ENCODE measurements at regions not wholly inside any gene's neighbourhood (a gene's known extent, or its start where the extent isn't known, plus 50 kb on each side); places are given as distances from the start of the nearest gene placed in this dataset.

GRCh38 chrY:14139521-14139920 lies 83.5 kb downstream of the VCY1B start:
- no peaks in the 10 kb centered on the region for H3K27me3 ChIP-seq (ENCODE audit: insufficient read depth, low read length)
- no peak overlapping the region for H3K4me3 ChIP-seq (ENCODE audit: low read length)
- no peak overlapping the region for H3K27ac ChIP-seq (ENCODE audit: low read depth, low read length)
- H3K4me1 ChIP-seq (ENCODE audit: insufficient read depth, low read length) = peaks cover 10% of the 10 kb centered on the region; the same call in 1 of the 2 replicates
- H3K9ac ChIP-seq (ENCODE audit: low read depth, low read length) = no peak overlapping the region
- 5% methylated on average over 2 of the region's 2 CpGs for WGBS
- no peaks in the 10 kb centered on the region for H3K9me3 ChIP-seq (ENCODE audit: insufficient read depth, low read depth, low read length)
- no peaks in the 10 kb centered on the region for H3K36me3 ChIP-seq (ENCODE audit: insufficient read depth, low read length)

DNA sequence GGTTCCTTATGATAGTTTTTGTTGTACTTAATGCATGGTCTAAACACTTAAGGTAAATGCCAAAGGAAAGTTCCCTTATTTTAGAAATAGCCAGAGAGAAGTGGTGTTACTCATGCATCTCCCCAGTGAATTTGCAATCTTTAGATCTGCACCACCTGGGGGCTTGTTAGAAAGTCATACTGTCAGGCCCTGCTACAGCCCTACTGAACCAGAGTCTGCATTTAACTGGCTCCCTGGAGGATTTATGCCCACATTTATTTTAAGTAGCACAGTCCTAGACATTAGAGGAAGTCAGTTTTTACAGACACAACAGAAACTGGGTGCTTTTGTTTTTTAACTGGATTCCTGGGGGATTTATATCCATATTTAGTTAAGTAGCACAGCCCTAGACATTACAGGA lies 89.6 kb downstream of the VCY1B start:
- peaks cover 5% of the 10 kb centered on the region for H3K4me1 ChIP-seq (ENCODE audit: insufficient read depth, low read length)
- H3K9ac ChIP-seq (ENCODE audit: low read depth, low read length) = no peak overlapping the region
- no peaks in the 10 kb centered on the region for H3K36me3 ChIP-seq (ENCODE audit: insufficient read depth, low read length)
- no peak overlapping the region for H3K27ac ChIP-seq (ENCODE audit: low read depth, low read length)
- no peak overlapping the region for H3K4me3 ChIP-seq (ENCODE audit: low read length)
- no peaks in the 10 kb centered on the region for H3K27me3 ChIP-seq (ENCODE audit: insufficient read depth, low read length)
- H3K9me3 ChIP-seq (ENCODE audit: insufficient read depth, low read depth, low read length) = no peaks in the 10 kb centered on the region

DNA sequence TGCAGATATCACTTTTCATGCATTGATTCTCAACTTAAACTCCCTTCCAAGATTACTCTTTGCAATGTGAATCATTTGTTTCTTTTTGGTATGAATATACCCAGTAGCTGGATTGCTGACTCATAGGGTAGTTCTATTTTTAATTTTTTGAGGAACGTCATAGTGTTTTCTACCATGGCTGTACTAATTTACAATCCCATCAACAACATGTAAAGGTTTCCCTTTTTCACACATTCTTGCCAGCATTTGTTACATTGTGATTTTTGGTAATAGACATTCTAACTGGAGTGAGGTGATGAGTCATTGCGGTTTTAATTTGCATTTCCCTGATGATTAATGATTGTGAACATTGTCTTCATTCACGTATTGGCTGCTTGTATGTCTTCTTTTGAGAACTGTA lies 126.7 kb downstream of the VCY1B start:
- WGBS = 92% methylated on average over 2 of the region's 3 CpGs
- Histone ChIP-seq H3K9me3 (ENCODE audit: insufficient read depth, low read depth, low read length) (no peaks in the 10 kb centered on the region), H3K27ac (ENCODE audit: low read depth, low read length) (no peak overlapping the region), H3K36me3 (ENCODE audit: insufficient read depth, low read length) (no peaks in the 10 kb centered on the region), H3K27me3 (ENCODE audit: insufficient read depth, low read length) (no peaks in the 10 kb centered on the region), H3K4me1 (ENCODE audit: insufficient read depth, low read length) (no peaks in the 10 kb centered on the region), H3K4me3 (ENCODE audit: low read length) (no peak overlapping the region), H3K9ac (ENCODE audit: low read depth, low read length) (no peak overlapping the region)

DNA sequence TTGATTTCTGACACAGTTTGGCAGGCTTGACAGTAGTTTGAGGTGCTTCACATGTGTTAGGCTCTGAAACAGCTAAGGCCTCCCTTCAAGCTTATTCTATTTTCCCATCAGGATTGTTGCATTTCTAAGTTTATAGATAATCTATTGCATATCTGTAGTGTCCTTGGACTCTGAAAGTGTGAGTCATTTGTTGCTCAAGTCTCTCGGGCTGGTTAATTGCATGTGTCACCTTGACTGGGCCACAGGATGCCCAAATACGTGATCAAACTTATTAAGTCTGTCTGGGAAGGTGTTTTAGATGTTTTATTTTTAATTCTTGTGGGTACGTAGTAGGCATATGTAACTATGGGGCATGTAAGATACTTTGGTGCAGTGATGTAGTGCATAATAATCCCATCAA lies 166.0 kb downstream of the VCY1B start:
- no peak overlapping the region for H3K27ac ChIP-seq (ENCODE audit: low read depth, low read length)
- 84% methylated on average over 3 of the region's 3 CpGs for WGBS
- H3K36me3 ChIP-seq (ENCODE audit: insufficient read depth, low read length) = no peaks in the 10 kb centered on the region
- no peaks in the 10 kb centered on the region for H3K9me3 ChIP-seq (ENCODE audit: insufficient read depth, low read depth, low read length)
- H3K9ac ChIP-seq (ENCODE audit: low read depth, low read length) = no peak overlapping the region
- no peaks in the 10 kb centered on the region for H3K4me1 ChIP-seq (ENCODE audit: insufficient read depth, low read length)
- H3K4me3 ChIP-seq (ENCODE audit: low read length) = no peak overlapping the region
- no peaks in the 10 kb centered on the region for H3K27me3 ChIP-seq (ENCODE audit: insufficient read depth, low read length)

DNA sequence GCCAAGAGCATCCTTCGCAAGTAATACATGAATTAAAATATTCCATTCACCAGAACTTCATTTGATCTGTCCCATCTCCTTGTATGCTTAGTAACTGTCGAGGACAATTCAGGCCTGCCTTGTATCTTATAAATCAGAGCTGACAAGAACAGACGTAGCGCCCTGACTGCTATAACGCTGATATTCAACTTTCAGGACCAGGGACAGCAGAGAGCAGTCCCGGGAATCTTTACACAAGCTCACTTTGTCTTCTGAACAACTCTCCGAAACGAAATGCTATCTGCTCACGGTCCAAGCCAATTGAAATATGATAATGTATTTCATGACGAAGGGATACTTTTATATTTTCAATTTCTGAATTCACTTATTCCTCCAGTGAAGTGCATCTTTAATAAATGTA lies 175.7 kb downstream of the VCY1B start:
- Histone ChIP-seq H3K9ac (ENCODE audit: low read depth, low read length) (no peak overlapping the region), H3K4me3 (ENCODE audit: low read length) (no peak overlapping the region), H3K36me3 (ENCODE audit: insufficient read depth, low read length) (no peaks in the 10 kb centered on the region), H3K4me1 (ENCODE audit: insufficient read depth, low read length) (no peaks in the 10 kb centered on the region), H3K9me3 (ENCODE audit: insufficient read depth, low read depth, low read length) (no peaks in the 10 kb centered on the region), H3K27ac (ENCODE audit: low read depth, low read length) (no peak overlapping the region), H3K27me3 (ENCODE audit: insufficient read depth, low read length) (no peaks in the 10 kb centered on the region)
- WGBS = 28% methylated on average over 6 of the region's 10 CpGs

DNA sequence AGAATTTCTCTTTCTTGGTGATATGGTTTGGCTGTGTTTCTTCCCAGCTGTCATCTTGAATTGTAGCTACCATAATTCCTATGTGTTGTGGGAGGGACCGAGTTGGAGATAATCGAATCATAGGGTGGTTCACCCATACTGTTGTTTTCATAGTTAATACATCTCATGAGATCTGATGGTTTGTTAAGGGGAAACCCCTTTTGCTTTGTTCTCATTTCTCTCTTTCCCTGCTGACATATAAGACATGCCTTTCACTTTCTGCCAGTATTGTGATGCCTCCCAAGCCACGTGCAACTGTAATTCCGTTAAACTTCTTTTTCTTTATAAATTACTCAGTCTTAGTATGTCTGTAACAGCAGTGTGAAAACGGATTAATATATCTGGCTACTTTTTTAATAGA lies 179.0 kb downstream of the VCY1B start:
- no peaks in the 10 kb centered on the region for H3K9me3 ChIP-seq (ENCODE audit: insufficient read depth, low read depth, low read length)
- H3K36me3 ChIP-seq (ENCODE audit: insufficient read depth, low read length) = no peaks in the 10 kb centered on the region
- WGBS = no CpG with 5 or more reads among the region's 5 CpGs
- no peak overlapping the region for H3K4me3 ChIP-seq (ENCODE audit: low read length)
- H3K9ac ChIP-seq (ENCODE audit: low read depth, low read length) = no peak overlapping the region
- no peaks in the 10 kb centered on the region for H3K27me3 ChIP-seq (ENCODE audit: insufficient read depth, low read length)
- H3K4me1 ChIP-seq (ENCODE audit: insufficient read depth, low read length) = no peaks in the 10 kb centered on the region
- H3K27ac ChIP-seq (ENCODE audit: low read depth, low read length) = no peak overlapping the region

GRCh38 chrY:14238277-14238676 lies 182.2 kb downstream of the VCY1B start:
- 89% methylated on average over 3 of the region's 4 CpGs for WGBS
- no peak overlapping the region for H3K9ac ChIP-seq (ENCODE audit: low read depth, low read length)
- no peak overlapping the region for H3K4me3 ChIP-seq (ENCODE audit: low read length)
- no peaks in the 10 kb centered on the region for H3K27me3 ChIP-seq (ENCODE audit: insufficient read depth, low read length)
- no peaks in the 10 kb centered on the region for H3K36me3 ChIP-seq (ENCODE audit: insufficient read depth, low read length)
- no peak overlapping the region for H3K27ac ChIP-seq (ENCODE audit: low read depth, low read length)
- no peaks in the 10 kb centered on the region for H3K9me3 ChIP-seq (ENCODE audit: insufficient read depth, low read depth, low read length)
- no peaks in the 10 kb centered on the region for H3K4me1 ChIP-seq (ENCODE audit: insufficient read depth, low read length)

GRCh38 chrY:14246948-14247347 lies 190.9 kb downstream of the VCY1B start:
- Histone ChIP-seq H3K9me3 (ENCODE audit: insufficient read depth, low read depth, low read length) (no peaks in the 10 kb centered on the region), H3K27ac (ENCODE audit: low read depth, low read length) (no peak overlapping the region), H3K4me1 (ENCODE audit: insufficient read depth, low read length) (no peaks in the 10 kb centered on the region), H3K9ac (ENCODE audit: low read depth, low read length) (no peak overlapping the region), H3K27me3 (ENCODE audit: insufficient read depth, low read length) (no peaks in the 10 kb centered on the region), H3K4me3 (ENCODE audit: low read length) (no peak overlapping the region), H3K36me3 (ENCODE audit: insufficient read depth, low read length) (no peaks in the 10 kb centered on the region)
- 70% methylated on average over 2 of the region's 4 CpGs for WGBS

DNA sequence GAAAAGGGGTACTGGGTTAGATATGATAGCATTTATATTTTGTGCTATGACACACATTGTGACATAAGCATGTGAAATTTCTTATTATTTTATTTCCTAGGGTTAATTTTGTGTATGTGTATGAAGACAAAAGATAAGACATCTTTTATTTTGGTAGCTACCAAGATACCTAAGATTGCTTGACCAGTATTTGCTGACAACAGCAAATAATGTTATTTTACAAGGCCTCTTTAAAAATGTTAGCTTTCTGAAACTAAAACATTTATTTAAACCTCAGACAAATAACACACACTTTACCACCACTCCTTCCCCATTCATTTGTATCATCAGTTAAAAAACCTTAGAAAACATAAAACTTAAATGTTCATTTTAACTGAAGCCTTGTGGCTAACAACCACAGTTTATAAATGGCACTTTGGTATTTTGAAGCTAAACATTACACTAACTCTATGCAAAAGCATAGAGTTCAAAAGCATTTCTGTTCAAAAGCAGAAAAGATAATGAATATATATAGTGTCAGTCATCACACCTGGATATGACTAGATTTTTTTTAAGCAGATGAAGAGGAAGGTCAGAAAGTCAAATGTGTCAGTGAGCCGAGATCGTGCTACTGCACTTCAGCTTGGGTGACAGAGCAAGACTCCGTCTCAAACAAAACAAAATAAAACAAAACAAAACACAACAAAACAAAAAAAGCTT lies 193.0 kb downstream of the VCY1B start:
- Histone ChIP-seq H3K36me3 (ENCODE audit: insufficient read depth, low read length) (no peaks in the 10 kb centered on the region), H3K4me1 (ENCODE audit: insufficient read depth, low read length) (no peaks in the 10 kb centered on the region), H3K27me3 (ENCODE audit: insufficient read depth, low read length) (no peaks in the 10 kb centered on the region), H3K9me3 (ENCODE audit: insufficient read depth, low read depth, low read length) (no peaks in the 10 kb centered on the region), H3K9ac (ENCODE audit: low read depth, low read length) (no peak overlapping the region), H3K27ac (ENCODE audit: low read depth, low read length) (no peak overlapping the region), H3K4me3 (ENCODE audit: low read length) (no peak overlapping the region)
- no CpG with 5 or more reads among the region's 3 CpGs for WGBS

GRCh38 chrY:14255965-14256816 lies 200.2 kb downstream of the VCY1B start:
- H3K27me3 ChIP-seq (ENCODE audit: insufficient read depth, low read length) = no peaks in the 10 kb centered on the region
- H3K27ac ChIP-seq (ENCODE audit: low read depth, low read length) = no peak overlapping the region
- H3K4me3 ChIP-seq (ENCODE audit: low read length) = no peak overlapping the region
- H3K9ac ChIP-seq (ENCODE audit: low read depth, low read length) = no peak overlapping the region
- no peaks in the 10 kb centered on the region for H3K9me3 ChIP-seq (ENCODE audit: insufficient read depth, low read depth, low read length)
- H3K4me1 ChIP-seq (ENCODE audit: insufficient read depth, low read length) = 0 out of 2 replicates have a peak, but pooled peaks cover 7% of the 10 kb centered on the region
- 86% methylated on average over 8 of the region's 10 CpGs for WGBS
- H3K36me3 ChIP-seq (ENCODE audit: insufficient read depth, low read length) = no peaks in the 10 kb centered on the region

GRCh38 chrY:14256817-14257168 lies 200.8 kb downstream of the VCY1B start:
- Histone ChIP-seq H3K9me3 (ENCODE audit: insufficient read depth, low read depth, low read length) (no peaks in the 10 kb centered on the region), H3K27me3 (ENCODE audit: insufficient read depth, low read length) (no peaks in the 10 kb centered on the region), H3K4me3 (ENCODE audit: low read length) (no peak overlapping the region), H3K36me3 (ENCODE audit: insufficient read depth, low read length) (no peaks in the 10 kb centered on the region), H3K27ac (ENCODE audit: low read depth, low read length) (no peak overlapping the region), H3K4me1 (ENCODE audit: insufficient read depth, low read length) (0 out of 2 replicates have a peak, but pooled peaks cover 7% of the 10 kb centered on the region), H3K9ac (ENCODE audit: low read depth, low read length) (no peak overlapping the region)
- WGBS = no CpG with 5 or more reads among the region's 1 CpG
